Adrenal gland (tissue), 5 donors: ENCODE measurements at regions not wholly inside any gene's neighbourhood (a gene's known extent, or its start where the extent isn't known, plus 50 kb on each side); places are given as distances from the start of the nearest gene placed in this dataset.

Source experiments
- CTCF ChIP-seq, 6 experiments: fragments of 450-650 bp in 4 of 6; fragments of 200-600 bp in 2 of 6; sonication (generic) in 1 of 6; IDR thresholded peaks; 1 replicate in 5 of 6; 2 replicates in 1 of 6; pipeline versions ENCODE4 v1.5.1 to v1.8.0; 2016 to 2021; ENCODE audit warnings: antibody characterized with exemption in 6 of 6, mild to moderate bottlenecking in 2 of 6, moderate library complexity in 1 of 6
- POLR2A ChIP-seq, 2 donors: fragments of 450-650 bp; IDR thresholded peaks; one replicate each; pipeline ENCODE4 v1.6.1; 2017; ENCODE audit warnings: antibody characterized with exemption in 2 of 2, mild to moderate bottlenecking in 2 of 2, moderate library complexity in 1 of 2
- donor health status: DM: no; HTN: no; CAD: no.

DNA sequence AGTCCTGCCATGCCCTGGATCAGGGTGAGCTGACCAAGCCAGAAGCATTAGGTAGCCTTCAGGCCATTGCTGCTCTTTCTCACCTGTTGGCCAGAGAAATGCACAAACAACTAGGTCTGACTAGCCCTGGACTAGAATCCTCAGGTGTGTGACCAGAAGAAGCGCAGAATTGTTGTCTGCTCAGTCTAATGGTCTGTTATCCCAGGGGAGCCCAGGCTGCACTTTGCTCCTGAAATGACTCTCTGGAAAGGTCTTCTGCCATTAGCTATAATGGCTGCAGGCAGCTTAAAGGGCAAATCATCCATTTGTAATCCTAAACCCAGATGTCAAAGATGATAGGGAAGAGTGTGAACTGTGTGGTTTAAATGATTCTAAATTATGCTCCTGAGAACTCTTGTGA is 246.1 kb downstream of the NFKBIZ start:
- no peak for TF ChIP-seq CTCF (IDR thresholded peaks at IDR 0.05)
- TF ChIP-seq POLR2A (IDR thresholded peaks at IDR 0.05), result no peak
